ENCODE measurements at regions not wholly inside any gene's neighbourhood (a gene's known extent, or its start where the extent isn't known, plus 50 kb on each side); places are given as distances from the start of the nearest gene placed in this dataset.
"Not testable (repeated sequence)": the region's sequence is repeated elsewhere in the genome, so short reads cannot be mapped to it uniquely, and the experiment has no call there.

DNA sequence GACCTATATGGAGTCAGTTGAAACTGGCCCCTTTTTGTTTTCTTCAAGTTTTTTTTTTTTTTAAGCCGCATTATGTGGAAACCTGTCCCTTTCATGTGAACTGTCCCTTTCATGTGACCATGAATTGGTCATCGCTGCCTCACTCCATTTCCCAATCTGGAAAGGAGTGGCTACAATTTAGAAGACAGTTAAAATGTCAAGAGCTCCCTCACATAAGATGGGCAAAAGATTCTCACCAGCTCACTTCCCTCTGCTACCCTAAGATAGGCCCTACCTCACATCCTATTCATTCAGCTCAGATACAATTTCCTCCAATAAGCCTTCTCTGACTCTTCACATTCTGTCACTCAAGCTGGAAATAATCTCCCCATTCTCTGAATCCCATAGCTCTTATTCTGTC lies 111.3 kb upstream of the BCL6 start:
- DNase-seq, result no peak

DNA sequence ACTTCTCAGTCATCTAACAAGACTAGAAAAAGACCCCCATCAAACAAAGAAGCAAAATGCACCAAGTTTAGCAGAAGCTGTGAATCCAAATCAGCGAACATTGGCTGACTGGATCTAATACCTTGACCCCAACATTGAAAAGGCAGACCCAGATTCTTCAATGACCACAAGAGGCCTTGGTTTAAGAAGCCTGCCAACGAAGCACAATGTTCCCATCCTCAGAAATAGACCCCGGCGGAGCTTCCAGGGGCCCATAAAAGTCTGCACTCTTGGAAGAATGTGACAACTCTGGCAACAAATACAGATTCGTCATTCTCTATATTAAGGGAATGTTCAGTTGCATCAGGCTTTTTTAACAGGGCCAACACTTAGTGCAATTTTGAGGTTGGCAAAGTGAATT lies 112.8 kb upstream of the BCL6 start:
- no peak for DNase-seq

DNA sequence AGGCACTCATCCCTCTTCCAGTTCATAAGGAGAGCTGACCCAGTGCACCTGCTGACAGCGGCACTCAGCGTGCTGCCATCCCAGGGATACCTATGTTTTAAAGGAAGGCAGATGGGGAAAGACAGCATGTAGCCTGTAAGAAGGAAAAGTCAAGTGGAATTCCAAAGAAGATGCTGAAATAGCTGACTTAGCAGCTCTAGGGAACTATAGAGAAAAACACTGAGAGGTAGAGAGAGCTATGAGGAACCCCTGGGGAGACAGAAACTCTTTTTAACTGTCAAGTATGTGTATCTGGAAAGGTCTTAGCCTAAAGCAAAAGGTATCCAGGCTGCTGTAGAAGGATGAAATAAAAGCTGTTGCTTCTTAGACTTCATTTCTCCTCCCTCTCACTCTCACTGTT lies 113.4 kb upstream of the BCL6 start:
- no peak for DNase-seq

DNA sequence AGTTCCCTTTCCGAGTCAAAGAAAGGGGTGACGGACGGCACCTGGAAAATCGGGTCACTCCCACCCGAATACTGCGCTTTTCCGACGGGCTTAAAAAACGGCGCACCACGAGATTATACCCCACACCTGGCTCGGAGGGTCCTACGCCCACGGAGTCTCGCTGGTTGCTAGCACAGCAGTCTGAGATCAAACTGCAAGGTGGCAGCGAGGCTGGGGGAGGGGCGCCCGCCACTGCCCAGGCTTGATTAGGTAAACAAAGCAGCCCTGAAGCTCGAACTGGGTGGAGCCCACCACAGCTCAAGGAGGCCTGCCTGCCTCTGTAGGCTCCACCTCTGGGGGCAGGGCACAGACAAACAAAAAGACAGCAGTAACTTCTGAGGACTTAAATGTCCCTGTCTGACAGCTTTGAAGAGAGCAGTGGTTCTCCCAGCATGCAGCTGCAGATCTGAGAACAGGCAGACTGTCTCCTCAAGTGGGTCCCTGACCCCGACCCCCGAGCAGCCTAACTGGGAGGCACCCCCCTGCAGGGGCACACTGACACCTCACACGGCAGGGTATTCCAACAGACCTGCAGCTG lies 117.5 kb upstream of the BCL6 start:
- not testable (repeated sequence) for DNase-seq

DNA sequence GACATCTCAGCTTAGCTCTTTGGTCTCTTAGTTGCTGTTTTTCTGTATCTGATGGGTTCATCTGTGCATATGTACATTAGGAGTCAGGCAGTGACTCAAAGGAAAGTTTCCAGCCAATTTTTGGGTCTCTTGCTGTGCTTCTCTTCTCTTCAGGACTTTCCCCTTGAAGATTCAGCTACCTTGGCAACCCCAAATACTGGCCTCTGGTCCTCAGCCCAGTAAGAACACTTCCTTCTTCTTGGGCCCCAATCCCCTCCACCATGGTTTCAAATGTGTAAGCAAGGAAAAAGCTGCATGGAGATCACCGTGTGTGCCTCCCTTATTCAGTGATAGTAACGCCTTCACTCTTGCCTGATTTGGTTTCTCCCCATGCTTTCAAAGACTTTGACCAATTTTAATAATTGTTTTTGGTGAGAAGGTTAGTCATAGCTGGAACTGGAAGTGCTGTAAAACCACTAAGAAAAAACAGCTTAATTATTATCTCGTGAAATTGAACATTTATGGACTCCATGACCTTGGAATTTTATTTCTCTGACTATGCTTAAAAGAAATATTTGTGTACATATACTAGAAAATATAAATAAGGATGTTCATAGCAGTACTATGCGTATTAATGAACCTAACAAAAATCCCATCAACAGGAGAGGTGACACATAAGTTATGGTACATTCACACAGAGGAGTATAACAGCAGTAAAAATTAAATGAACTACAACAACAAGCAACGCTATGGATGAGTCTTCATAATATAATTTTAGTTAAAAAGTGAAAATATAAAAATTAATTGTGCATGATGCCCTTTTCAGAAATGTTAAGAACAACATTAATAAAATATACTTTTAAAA lies 125.3 kb upstream of the BCL6 start:
- DNase-seq, result peak; percentile 56

DNA sequence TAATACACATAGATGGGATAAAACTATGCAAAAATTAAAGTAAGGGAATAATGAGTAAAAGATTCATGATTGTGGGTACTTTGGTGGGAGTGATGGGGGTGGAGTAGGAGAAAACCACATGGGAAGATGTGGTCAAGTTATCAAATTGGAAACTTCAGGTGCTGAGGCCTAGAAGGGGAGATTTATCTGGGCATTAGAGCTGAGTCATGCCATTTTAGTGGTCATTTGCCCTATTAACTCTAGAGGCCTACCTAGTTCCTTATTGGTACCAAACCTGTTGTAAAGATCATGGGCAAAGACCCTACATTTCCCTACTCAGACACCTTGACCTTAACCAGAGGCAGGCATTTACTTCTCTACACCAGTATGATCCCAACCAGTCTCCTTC lies 125.9 kb upstream of the BCL6 start:
- DNase-seq, result no peak

DNA sequence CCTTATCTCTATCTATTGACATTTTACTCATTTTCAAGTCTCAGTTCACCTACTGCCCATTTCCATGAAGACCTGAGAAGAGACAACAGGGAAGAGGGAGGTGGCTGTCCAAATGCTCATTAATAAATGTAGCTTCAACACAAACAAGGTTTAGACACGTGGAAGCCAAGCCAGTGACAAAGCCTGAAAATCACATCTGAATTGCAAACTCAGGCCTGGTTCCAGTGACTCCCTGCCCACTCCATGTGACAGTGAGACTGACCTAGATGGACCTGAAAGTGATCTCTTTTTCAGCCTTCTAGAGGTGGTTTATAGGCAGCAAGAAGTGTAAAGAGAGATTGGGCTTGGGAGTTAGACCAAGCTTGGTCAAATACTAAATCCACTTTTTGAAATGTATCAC lies 126.6 kb upstream of the BCL6 start:
- DNase-seq, result no peak

DNA sequence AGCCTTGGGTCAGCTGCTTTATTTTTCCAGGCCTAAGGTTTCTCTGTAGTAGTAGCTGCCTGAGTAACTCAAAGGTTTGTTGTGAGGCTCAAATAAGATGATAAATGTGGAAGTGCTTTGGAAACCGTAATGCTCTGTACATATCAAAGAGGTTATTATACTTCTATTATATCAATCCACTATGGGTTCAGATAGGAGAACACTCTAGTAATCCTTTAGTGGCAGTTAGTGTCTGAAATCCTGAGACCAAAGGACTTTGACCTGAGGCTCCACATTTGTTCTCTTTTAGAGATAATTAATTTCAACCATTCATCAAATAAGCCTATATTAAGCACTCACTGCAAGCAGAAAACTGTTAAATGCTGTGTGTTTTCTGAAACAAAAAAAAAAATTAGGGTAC lies 128.6 kb upstream of the BCL6 start:
- DNase-seq, result no peak

DNA sequence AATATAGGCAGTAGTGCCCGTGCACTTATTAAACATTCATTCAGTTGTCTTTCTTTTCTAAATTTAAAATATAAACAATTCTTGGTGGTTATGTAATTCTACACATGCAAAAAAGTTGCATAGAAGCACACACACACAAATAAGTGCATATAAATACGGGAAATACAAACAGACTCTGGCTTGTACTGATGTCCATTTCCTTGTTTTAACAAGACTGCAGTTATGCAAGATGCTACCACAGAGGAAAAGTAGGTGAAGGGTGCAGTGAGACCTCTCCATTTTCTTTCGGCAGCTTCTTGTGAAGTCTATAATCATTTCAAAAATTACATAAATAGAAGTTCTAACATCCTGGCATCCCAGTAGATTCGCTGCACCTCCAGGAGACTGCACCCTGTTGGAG lies 130.6 kb upstream of the BCL6 start:
- no peak for DNase-seq

DNA sequence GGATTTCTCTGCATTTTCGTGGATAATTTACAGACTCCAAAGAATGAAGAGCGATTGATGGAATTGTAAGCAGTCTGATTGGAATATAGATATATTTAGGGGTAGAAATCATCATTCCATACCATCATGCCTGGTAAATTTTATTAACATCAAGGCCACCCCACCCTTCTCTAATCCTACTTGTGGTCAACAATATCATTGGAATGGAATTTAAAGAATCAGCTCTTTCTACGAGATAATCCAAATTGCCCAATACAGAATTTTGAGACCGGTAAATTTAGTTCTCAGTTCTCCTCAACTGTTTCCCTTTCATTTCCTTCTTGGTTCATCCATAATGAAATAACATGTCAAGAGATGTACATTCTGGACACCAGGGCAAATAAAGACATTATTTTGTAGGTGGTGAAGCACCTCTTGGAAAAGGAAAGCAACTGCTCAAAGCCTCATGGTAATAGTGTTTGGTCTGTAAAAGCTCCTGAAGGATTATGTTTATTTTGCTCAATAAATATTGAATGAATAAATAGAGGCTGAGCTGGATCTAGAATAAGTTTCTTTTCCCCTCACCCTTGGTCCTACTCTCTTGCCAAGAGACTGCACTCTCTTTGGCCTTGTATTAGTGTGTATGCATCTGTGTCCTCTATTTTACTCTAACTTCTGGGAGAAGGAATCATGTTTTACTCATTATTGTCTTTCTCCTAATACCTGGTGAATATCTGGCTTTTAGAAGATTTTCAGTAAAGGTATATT lies 133.7 kb upstream of the BCL6 start:
- DNase-seq, result no peak

DNA sequence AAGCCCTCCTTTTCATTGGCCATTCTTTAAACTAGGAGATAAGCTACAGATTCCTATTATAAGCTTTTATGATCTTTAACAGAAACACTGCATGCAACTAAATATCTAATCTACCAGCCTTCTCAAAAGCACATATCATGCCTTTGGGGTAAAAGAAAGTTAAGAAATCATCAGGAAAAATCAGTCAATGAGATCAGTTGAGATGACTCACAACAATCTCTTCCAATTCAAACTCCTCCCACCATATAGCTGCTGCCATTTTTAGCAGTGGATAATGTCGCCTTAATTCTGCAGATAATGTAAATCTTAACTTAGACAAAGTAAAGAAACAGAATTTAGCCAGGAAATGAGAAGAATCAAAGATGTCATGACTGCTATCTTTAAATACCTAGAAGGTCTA lies 135.2 kb upstream of the BCL6 start:
- DNase-seq, result no peak

DNA sequence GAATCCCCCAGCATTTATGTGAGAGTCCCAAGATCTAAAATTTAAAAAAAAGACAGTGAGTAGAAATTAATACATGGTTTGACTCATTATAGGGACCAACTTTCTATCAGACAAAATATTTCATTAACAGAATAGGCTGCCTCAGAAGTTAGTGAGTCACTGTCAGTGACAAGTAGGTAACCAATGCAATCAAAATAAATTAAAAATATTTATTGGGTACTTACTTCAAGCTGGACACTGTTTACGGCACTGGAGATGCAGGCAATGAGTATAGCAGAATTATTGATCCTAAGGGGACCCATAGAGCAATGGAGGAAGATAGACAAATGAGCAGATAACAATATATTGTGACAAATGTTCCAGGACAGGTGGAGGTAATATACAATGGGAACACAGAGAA lies 135.6 kb upstream of the BCL6 start:
- no peak for DNase-seq

DNA sequence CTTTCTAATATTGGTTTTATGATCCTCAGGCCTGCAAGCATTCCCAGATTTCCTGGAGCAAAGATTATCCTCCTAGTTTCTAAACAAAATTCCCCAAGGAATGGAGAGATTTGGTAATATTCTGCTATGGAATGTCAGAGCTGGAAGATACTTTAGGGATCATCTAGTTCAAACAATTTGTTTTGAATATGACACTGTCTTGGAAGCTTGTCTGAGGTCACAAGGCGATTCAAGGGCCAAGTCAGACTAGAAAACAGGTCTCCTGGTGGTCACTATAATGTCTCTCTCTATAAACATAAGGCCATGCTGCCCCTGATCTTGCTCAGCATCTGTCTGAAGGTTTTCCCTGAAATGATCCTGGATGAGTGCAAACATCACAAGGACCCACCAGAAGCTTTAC lies 143.4 kb upstream of the BCL6 start:
- no peak for DNase-seq

DNA sequence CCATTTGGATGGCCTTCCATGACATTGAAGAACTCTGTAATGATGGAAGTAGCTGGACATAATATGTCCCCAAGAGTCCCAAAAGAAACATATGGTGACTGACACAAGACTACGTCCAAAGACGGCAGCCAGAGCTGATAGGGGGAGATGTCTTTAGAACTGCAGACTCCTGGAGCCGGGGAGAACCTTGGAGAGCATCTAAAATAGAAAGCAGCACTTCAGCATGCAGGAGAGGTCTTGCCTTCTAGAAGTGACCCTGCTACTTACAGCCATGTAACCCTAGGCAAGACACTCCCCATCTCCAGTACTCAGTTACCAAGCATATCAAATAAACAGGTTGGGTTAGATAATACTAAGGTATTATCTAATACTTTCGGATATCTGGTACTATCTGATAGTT lies 143.8 kb upstream of the BCL6 start:
- no peak for DNase-seq

DNA sequence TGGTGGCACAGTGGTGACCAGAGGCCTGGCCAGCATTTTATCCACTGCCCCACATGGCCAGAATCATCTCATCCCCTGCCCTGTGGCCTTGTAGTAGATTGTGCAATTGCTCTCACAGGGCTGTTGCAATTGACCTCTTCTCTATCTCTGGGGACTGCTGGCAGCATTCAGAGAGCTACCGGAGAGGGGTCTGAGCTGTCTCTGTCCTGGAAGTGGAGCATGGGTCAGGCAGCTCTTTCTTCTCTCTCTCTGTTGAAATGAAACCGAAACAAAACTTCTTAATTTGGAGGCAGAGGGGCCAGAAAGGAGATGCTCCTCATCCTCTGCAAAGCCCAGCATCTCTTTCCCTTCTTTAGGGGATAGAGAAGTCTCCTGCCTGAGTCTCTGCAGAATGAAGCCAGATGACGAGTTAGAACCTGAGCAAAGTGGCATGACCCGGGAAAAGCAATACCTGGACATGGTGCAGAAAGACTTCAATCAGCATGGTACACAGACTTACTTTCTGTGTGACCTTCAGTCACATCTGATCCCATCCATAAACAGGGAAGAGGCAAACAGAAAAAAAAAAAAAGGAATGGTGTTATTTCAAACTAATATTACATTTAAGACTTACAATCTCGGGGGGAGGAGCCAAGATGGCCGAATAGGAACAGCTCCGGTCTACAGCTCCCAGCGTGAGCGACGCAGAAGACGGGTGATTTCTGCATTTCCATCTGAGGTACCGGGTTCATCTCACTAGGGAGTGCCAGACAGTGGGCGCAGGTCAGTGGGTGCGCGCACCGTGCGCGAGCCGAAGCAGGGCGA lies 144.5 kb upstream of the BCL6 start:
- no peak for DNase-seq

DNA sequence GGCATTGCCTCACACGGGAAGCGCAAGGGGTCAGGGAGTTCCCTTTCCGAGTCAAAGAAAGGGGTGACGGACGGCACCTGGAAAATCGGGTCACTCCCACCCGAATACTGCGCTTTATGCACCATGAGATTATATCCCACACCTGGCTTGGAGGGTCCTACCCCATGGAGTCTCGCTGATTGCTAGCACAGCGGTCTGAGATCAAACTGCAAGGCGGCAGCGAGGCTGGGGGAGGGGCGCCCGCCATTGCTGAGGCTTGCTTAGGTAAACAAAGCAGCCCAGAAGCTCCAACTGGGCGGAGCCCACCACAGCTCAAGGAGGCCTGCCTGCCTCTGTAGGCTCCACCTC lies 145.1 kb upstream of the BCL6 start:
- not testable (repeated sequence) for DNase-seq

DNA sequence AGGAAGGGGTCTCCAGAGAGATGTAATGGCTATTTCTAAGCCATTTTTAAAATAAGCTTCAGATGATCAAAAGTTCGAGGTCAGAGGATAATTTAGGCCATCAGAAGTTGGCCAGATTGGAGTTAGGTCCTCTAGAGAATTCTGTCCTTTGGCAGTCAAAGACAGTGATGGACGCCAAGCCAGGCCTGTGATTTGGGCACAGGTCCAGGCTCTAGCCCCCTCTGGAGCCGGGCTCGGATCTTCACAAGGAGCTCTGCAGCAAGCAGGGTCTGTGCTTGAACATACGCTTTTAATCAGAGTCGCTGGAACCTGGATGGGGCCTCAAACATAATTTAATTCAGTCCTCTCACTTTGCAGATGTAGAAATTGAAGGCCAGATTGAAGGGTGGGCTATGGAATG lies 151.4 kb upstream of the BCL6 start:
- DNase-seq, result no peak

DNA sequence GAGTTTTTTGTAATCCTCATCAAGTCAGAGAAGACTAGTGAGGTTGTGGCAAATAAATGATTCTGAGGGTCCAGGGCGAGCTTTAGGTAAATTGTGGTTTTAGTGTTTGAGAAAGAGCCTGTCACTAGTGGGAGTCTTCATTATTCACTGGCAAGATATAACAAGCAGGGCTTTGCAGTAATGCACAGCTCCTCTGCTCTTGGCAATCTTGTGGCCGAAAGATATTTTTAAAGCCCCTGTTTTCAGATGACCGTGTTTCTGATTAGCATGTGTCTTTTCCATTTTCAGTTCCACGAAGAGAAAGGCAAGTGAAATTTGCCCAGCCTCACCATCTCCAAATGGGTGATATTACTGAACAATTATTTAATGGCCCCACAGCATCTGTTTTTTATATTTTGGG lies 154.0 kb upstream of the BCL6 start:
- no peak for DNase-seq

DNA sequence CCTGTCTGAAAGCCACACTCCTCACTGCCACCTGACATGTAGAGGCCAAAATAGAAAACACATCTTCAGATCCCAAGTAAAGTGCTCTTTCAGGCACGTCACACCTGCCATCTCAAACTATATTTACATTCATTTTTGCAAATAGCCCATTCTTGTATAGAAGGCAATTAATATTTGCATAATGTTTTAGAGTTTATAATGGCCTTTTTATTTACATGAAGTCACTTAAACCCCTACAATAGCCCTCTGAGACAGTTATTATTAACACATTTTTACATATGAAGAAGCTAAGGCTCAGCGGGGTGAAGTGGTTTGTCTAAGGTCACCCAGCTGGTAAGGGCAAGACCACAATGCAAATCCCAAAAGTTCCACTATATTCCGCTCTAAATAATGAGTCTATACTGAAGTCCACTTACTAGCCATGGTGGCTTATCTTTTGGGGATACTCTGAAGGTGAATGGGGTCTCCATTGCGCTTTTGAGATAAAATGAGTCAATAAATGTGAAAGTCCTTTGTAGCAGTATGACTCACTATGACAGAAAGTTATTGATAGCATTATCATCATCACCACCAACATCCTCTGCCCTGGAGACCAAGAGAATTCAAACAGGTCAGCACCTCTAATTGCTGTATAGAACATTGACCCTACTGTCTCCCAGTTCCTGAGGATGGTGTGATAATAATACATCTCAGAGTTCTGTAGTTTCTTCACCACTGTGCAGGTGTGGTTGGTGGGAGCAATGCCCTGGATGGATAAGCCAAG lies 155.9 kb upstream of the BCL6 start:
- peak; percentile 20 for DNase-seq

DNA sequence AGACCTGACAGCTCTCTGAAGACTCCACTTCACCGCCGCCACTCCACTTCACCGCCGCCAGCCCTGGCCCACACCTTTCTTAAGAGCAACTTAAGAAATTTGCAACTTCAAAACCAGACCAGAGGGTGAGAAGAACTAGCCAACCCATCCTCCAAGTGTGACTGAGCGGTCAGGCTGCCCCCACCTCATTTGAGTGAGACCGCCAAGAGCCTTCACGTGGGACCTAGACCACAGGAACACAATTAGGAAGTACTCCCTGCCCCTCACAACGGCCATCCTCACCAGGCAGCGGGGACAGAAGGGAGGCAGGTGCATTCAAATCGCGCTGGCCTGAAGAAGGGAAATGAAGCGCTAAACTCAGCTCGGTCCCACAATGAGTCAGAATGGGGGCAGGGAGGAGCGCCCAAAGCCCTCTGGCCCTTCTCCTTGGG lies 156.8 kb upstream of the BCL6 start:
- no peak for DNase-seq

DNA sequence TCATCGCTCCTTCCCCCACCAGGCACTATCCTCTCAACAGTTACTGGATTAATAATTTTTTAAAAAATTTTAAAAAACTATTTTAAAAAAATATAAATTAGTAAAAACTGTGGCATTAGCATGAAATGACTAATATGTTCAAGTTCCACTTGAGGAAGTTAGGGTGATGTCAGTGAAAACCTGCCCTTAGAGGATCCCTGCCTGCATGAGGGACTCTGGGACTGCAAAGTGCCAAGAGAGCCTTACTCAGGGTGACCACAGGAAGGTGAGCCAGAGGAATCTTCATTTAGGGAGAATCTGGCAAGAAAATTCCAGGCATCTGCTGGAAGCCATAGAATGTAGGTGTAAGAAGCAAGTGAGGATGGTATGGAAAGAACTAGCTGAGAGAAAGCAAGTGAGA lies 157.7 kb upstream of the BCL6 start:
- DNase-seq, result no peak

DNA sequence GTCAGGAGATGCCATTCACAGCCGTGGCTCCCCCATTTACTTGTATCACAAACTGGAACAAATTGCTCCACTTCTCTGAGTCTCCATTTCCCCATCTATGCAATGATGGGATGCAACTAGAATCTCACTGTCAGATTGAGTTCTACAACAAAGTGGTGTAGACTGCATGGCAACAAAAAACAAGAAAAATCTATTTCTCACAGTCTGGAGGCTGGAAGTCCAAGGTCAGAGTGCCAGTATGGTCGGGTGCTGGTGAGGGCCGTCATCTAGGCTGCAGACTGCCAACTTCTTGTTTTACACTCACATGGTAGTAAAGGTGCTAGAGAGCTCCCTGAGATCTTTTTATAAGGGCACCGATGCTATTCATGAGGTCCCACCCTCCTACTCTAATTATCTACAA lies 158.4 kb upstream of the BCL6 start:
- no peak for DNase-seq

DNA sequence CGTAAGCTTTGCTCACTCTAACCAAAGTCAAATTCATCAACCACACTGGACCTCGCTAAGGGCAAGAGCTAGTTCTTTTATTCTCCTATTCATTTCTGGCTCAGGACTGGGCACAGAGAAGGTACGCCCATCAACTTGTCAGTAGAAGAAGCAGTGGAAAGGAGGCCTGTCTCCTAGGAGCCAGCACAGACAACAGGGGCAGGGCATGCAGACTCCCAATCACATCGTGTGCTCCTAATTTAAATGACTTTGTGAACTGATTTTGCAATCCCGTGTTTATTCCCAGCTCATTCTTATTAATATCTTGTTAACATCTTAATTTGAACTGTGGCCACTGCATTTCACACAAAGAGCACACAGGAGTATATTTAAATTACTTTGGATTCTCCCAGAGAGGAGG lies 161.1 kb upstream of the BCL6 start:
- no peak for DNase-seq
